Tibial nerve (tissue), 4 donors: ENCODE measurements at regions not wholly inside any gene's neighbourhood (a gene's known extent, or its start where the extent isn't known, plus 50 kb on each side); places are given as distances from the start of the nearest gene placed in this dataset.

Experiments
- CTCF ChIP-seq, 5 experiments: fragments of 200-600 bp in 3 of 5; fragments of 450-650 bp in 2 of 5; sonication (generic) in 3 of 5; IDR thresholded peaks; one replicate each; pipeline ENCODE4 v1.5.1; 2016 to 2019; ENCODE audit warnings: antibody characterized with exemption in 5 of 5, mild to moderate bottlenecking in 3 of 5, moderate library complexity in 2 of 5
- EP300 ChIP-seq, 2 donors: sonication (generic); formaldehyde crosslinking; IDR thresholded peaks; one replicate each; pipeline ENCODE4 v1.6.1; 2017; ENCODE audit warnings: antibody characterized with exemption in 2 of 2, mild to moderate bottlenecking in 1 of 2

- TF ChIP-seq EP300 (IDR thresholded peaks at IDR 0.05) (no peak), CTCF (IDR thresholded peaks at IDR 0.05) (no peak)
Observed at GRCh38 chr14:84976805-84977204, 553.1 kb upstream of the FLRT2 start.
